ENCODE measurements at regions not wholly inside any gene's neighbourhood (a gene's known extent, or its start where the extent isn't known, plus 50 kb on each side); places are given as distances from the start of the nearest gene placed in this dataset.

- TF ChIP-seq POLR2A (IDR thresholded peaks at IDR 0.05; ENCODE audit: low read length) (no peak), GATA1 (IDR thresholded peaks at IDR 0.05; ENCODE audit: low read depth, low read length) (no peak)
Observed at GRCh38 chr13:28587174-28587540, 71.8 kb upstream of the POMP start.

Measured in erythroblast (primary cell).